ENCODE measurements at regions not wholly inside any gene's neighbourhood (a gene's known extent, or its start where the extent isn't known, plus 50 kb on each side); places are given as distances from the start of the nearest gene placed in this dataset.

DNA sequence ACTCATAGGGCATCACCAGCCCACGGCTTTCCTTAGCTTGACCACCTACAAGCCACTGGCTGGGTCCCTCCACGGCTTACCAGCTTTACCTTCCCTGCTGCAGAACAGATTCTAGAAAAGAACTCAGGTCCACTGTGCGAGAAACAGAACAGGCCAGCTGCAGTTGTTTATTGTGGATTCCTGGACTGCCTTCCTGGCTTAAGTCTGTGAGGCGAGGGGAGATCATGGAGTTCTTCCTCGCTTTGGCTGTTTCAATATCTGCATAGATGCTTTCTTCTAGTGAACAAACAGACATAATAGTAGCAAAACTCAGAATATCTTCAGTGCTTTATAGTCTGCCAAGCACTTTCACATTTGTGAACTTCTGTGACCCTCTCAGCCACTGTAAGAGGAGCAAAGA lies 162.9 kb upstream of the HABP2 start:
- H3K9me3 ChIP-seq (ENCODE audit: severe bottlenecking) = no peaks in the 10 kb centered on the region
- H3K27me3 ChIP-seq (ENCODE audit: insufficient read depth, low read depth, severe bottlenecking) = no peaks in the 10 kb centered on the region
- H3K36me3 ChIP-seq = no peaks in the 10 kb centered on the region
- DNase-seq = no peak
- no peak overlapping the region for H3K27ac ChIP-seq
- no peak overlapping the region for H3K4me3 ChIP-seq (ENCODE audit: low read depth, low read length)
- TF ChIP-seq, protein P1, sequence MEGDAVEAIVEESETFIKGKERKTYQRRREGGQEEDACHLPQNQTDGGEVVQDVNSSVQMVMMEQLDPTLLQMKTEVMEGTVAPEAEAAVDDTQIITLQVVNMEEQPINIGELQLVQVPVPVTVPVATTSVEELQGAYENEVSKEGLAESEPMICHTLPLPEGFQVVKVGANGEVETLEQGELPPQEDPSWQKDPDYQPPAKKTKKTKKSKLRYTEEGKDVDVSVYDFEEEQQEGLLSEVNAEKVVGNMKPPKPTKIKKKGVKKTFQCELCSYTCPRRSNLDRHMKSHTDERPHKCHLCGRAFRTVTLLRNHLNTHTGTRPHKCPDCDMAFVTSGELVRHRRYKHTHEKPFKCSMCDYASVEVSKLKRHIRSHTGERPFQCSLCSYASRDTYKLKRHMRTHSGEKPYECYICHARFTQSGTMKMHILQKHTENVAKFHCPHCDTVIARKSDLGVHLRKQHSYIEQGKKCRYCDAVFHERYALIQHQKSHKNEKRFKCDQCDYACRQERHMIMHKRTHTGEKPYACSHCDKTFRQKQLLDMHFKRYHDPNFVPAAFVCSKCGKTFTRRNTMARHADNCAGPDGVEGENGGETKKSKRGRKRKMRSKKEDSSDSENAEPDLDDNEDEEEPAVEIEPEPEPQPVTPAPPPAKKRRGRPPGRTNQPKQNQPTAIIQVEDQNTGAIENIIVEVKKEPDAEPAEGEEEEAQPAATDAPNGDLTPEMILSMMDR (IDR thresholded peaks at IDR 0.05; ENCODE audit: low read depth, low read length) = no peak

DNA sequence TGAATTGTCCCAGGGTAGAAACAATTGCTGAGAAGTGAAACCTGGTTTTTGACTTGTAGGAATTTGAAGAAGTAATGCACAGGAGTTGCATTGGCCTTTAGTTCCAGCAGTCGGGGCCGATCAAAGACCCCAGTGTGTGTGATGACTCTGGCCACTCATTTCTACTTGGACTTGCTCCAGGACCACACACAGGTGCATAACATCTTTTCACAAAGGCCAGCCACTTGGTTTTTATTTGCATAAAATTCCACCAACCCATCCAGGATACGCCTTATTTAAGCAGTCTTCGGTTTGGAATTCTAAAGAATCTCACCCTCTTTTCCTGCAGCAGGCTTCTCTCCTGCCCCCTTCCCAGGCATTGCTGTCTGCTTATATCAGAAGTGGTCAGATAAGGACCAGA lies 162.0 kb upstream of the HABP2 start:
- H3K9me3 ChIP-seq (ENCODE audit: severe bottlenecking) = no peaks in the 10 kb centered on the region
- TF ChIP-seq, protein P1 (IDR thresholded peaks at IDR 0.05; ENCODE audit: low read depth, low read length) = no peak
- no peak overlapping the region for H3K4me3 ChIP-seq (ENCODE audit: low read depth, low read length)
- no peaks in the 10 kb centered on the region for H3K36me3 ChIP-seq
- H3K27ac ChIP-seq = no peak overlapping the region
- DNase-seq = no peak
- H3K27me3 ChIP-seq (ENCODE audit: insufficient read depth, low read depth, severe bottlenecking) = no peaks in the 10 kb centered on the region

DNA sequence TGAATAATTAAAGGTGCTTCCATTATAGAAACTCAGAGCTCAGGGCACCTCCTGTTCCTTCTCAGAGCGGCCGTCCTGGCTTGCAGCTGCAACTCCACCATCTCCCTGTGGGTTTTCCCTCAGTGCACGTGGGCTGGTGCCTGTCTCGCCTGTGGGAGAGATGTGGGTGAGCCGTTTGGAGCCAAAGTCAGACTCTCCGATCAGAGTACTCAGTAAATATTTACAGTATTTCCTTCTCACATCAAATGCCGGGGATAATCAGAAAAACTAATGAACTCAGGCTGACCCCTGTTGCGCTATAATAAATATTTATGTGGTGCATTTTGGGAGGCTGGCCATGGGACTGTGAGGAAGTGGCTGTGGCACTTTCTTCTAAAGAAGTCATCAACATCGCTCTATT lies 155.8 kb upstream of the HABP2 start:
- Histone ChIP-seq H3K4me3 (ENCODE audit: low read depth, low read length) (no peak overlapping the region), H3K36me3 (no peaks in the 10 kb centered on the region), H3K27me3 (ENCODE audit: insufficient read depth, low read depth, severe bottlenecking) (no peaks in the 10 kb centered on the region), H3K27ac (no peak overlapping the region), H3K9me3 (ENCODE audit: severe bottlenecking) (no peaks in the 10 kb centered on the region)
- no peak for DNase-seq
- TF ChIP-seq, protein P1 (IDR thresholded peaks at IDR 0.05; ENCODE audit: low read depth, low read length) = no peak

DNA sequence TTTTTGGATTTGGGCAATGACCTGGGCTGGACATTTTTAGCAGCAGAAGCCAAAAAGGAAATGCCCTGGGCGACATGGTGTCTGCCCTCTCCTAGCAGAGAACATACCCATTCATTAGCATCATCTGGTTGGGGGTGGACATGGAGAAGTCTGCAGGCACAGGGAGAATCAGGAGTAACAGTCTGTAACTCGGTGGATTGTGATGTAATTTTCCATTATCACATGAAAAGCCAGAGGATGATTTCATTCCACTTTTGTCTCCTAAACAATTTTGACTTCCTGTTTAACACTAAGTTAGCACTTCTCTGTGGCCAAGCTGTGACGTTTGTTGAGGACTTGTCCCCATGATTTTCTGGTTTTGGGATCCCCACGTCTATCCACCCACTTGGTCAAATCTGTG lies 153.8 kb upstream of the HABP2 start:
- TF ChIP-seq, protein P1 (IDR thresholded peaks at IDR 0.05; ENCODE audit: low read depth, low read length) = no peak
- no peak overlapping the region for H3K27ac ChIP-seq

DNA sequence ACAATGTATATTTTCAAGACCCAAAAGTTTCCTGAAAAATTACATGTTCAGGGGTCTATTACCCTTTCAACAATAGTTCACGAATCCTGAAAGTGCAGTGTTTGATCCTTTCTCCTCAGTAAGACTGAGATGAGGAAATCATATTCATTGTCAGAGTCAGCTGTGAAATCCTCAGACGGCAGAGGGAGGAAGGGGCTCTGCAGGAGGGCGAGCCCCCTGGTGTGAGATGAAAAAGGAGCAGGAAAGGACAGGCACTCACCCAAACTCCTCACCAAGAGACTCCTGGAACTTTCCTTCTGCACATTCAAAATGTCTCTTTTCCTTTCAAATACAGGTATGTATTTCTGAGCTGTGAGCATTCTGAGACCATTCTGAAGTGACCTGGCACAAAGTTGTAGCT lies 150.3 kb upstream of the HABP2 start:
- Histone ChIP-seq H3K4me3 (ENCODE audit: low read depth, low read length) (no peak overlapping the region), H3K36me3 (no peaks in the 10 kb centered on the region), H3K27me3 (ENCODE audit: insufficient read depth, low read depth, severe bottlenecking) (no peaks in the 10 kb centered on the region), H3K27ac (no peak overlapping the region), H3K9me3 (ENCODE audit: severe bottlenecking) (no peaks in the 10 kb centered on the region)
- TF ChIP-seq, protein P1 (IDR thresholded peaks at IDR 0.05; ENCODE audit: low read depth, low read length) = no peak
- DNase-seq = no peak

More for the DNA sequence above, 153.8 kb upstream of the HABP2 start:
- Histone ChIP-seq H3K4me3 (ENCODE audit: low read depth, low read length) (no peak overlapping the region), H3K27me3 (ENCODE audit: insufficient read depth, low read depth, severe bottlenecking) (no peaks in the 10 kb centered on the region), H3K9me3 (ENCODE audit: severe bottlenecking) (no peaks in the 10 kb centered on the region), H3K36me3 (no peaks in the 10 kb centered on the region)
- DNase-seq = no peak

DNA sequence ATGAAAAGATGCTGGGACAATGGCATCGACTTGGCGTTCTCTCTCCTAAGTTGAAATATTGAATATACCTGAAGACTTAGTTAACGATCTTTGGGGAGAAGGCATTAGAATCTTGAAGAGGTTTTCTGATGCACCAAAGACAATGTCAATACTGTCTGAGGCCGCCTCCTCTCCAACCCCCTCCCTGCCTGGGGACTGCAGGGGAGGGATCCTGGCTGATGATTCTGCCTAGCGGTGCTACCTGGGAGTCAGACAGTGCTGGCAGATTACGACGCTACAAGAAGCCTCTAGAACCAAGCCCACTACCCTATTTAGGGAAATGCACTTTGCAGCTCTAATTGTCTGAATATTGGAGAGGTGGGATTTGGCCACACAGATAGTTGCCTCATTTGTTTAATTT lies 145.6 kb upstream of the HABP2 start:
- H3K27me3 ChIP-seq (ENCODE audit: insufficient read depth, low read depth, severe bottlenecking) = no peaks in the 10 kb centered on the region
- DNase-seq = no peak
- no peaks in the 10 kb centered on the region for H3K9me3 ChIP-seq (ENCODE audit: severe bottlenecking)
- H3K27ac ChIP-seq = no peak overlapping the region
- H3K4me3 ChIP-seq (ENCODE audit: low read depth, low read length) = no peak overlapping the region
- no peaks in the 10 kb centered on the region for H3K36me3 ChIP-seq
- TF ChIP-seq, protein P1 (IDR thresholded peaks at IDR 0.05; ENCODE audit: low read depth, low read length) = no peak

All from WERI-Rb-1 (cell line).